Mesendoderm (in vitro differentiated cells): ENCODE measurements at regions not wholly inside any gene's neighbourhood (a gene's known extent, or its start where the extent isn't known, plus 50 kb on each side); places are given as distances from the start of the nearest gene placed in this dataset.

Source experiments
- DNase-seq: peaks from one replicate; pipeline ENCODE4 v3.0.0; 2013
- H2AK5ac ChIP-seq: 2 replicates; pipeline ENCODE4 v1.6.1; 2013; ENCODE audit warnings: low read length, inconsistent platforms
- H2BK120ac ChIP-seq: 2 replicates; pipeline ENCODE4 v1.6.1; 2013; ENCODE audit warnings: low read depth, mild to moderate bottlenecking, low read length, moderate library complexity, mixed read lengths
- H2BK15ac ChIP-seq: replicated peaks from 2 replicates; pipeline ENCODE4 v1.6.1; 2013; ENCODE audit warnings: low read depth, mild to moderate bottlenecking, moderate library complexity
- H2BK5ac ChIP-seq: 2 replicates; pipeline ENCODE4 v1.6.1; 2013; ENCODE audit warnings: low read length, inconsistent platforms
- H3K18ac ChIP-seq: 2 replicates; pipeline ENCODE4 v1.6.1; 2013; ENCODE audit warnings: mild to moderate bottlenecking, low read length, mixed read lengths
- H3K23ac ChIP-seq: one replicate; pipeline ENCODE4 v1.6.1; 2013; ENCODE audit warnings: low read length
- H3K27ac ChIP-seq: 2 replicates; pipeline ENCODE4 v1.5.1; 2013; ENCODE audit warnings: low read depth, mild to moderate bottlenecking, inconsistent platforms, low read length, moderate library complexity
- H3K27me3 ChIP-seq: 2 replicates; pipeline ENCODE4 v1.6.1; 2013; ENCODE audit warnings: low read length, control low read depth, mild to moderate bottlenecking, inconsistent platforms; ENCODE audit not compliant: insufficient read depth, poor library complexity
- H3K36me3 ChIP-seq: 2 replicates; pipeline ENCODE4 v1.6.1; 2013; ENCODE audit warnings: low read length, inconsistent platforms; ENCODE audit not compliant: control insufficient read depth, insufficient read depth
- H3K4ac ChIP-seq: one replicate; pipeline ENCODE4 v1.6.1; 2013; ENCODE audit warnings: low read depth, mild to moderate bottlenecking, low read length, moderate library complexity
- H3K4me1 ChIP-seq: 2 replicates; pipeline ENCODE4 v1.6.1; 2013; ENCODE audit warnings: low read depth, low read length, inconsistent platforms; ENCODE audit not compliant: control insufficient read depth
- H3K4me2 ChIP-seq: 2 replicates; pipeline ENCODE4 v1.6.1; 2013; ENCODE audit warnings: low read length
- H3K4me3 ChIP-seq: 2 replicates; pipeline ENCODE4 v1.5.1; 2013; ENCODE audit warnings: mild to moderate bottlenecking, low read length
- H3K56ac ChIP-seq: one replicate; pipeline ENCODE4 v1.6.1; 2013; ENCODE audit warnings: low read length
- H3K79me1 ChIP-seq: 2 replicates; pipeline ENCODE4 v1.6.1; 2013; ENCODE audit warnings: low read length, inconsistent platforms
- H3K79me2 ChIP-seq: 2 replicates; pipeline ENCODE4 v1.6.1; 2013; ENCODE audit warnings: mild to moderate bottlenecking, low read length; ENCODE audit not compliant: control insufficient read depth, insufficient read depth
- H3K9ac ChIP-seq: 2 replicates; pipeline ENCODE4 v1.6.1; 2013; ENCODE audit warnings: low read length, inconsistent platforms
- H4K5ac ChIP-seq: one replicate; pipeline ENCODE4 v1.6.1; 2013; ENCODE audit warnings: low read length
- H4K8ac ChIP-seq: one replicate; pipeline ENCODE4 v1.6.1; 2013; ENCODE audit warnings: low read depth, mild to moderate bottlenecking, control low read depth, low read length, moderate library complexity
- WGBS: extraction: QIAGEN DNeasy Blood & Tissue Kit; methylation state at CpG from one replicate; pipeline ENCODE4 v1.1.7; 2013; ENCODE audit warnings: low lambda C conversion rate, missing lambda C conversion rate; ENCODE audit not compliant: insufficient coverage; ENCODE audit errors: extremely low coverage; 5-methylcytosine and 5-hydroxymethylcytosine counted together

DNA sequence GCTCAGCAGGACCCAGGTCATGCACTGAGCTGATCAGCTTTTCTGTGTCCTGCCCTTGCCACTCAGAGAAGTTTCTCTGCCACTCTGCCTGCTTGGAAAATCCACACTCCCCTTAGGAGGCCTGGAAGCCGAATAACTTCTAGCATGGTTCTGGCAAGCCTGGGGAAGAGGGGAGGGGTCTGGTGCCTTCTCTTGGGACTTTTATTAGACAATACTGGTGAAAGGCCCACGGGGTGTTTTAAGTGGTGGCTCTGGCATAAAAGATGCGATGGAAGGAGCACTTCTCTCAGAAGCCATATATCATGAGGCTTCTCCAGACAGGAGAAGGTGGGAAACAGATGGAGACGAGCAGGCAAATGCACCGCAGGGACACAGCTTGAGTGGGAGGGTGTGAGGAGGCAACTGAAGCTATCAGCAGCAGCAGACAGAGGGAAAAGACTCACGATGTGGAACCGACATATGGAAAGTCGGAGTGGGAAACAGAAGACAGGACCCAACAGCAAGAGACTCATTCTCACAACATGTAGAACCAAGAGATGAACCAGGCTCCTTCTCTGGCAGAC is 141.8 kb upstream of the CTNNA2 start:
- Histone ChIP-seq H2BK120ac (no peak overlapping the region), H3K4me1 (no peaks in the 10 kb centered on the region), H3K18ac (peak overlapping the region; percentile 0), H3K23ac (no peak overlapping the region), H3K56ac (peak overlapping the region; percentile 22), H4K8ac (no peak overlapping the region), H3K4ac (no peak overlapping the region), H4K5ac (no peak overlapping the region), H3K4me2 (no peak overlapping the region), H2BK15ac (no peak overlapping the region), H3K79me1 (no peaks in the 10 kb centered on the region), H3K36me3 (no peaks in the 10 kb centered on the region), H3K9ac (no peak overlapping the region), H3K27me3 (no peaks in the 10 kb centered on the region), H3K27ac (no peak overlapping the region), H3K79me2 (no peaks in the 10 kb centered on the region), H2BK5ac (no peak overlapping the region), H2AK5ac (no peak overlapping the region), H3K4me3 (no peak overlapping the region)
- peak; percentile 34 for DNase-seq
- no CpG with 5 or more reads among the region's 8 CpGs for WGBS

DNA sequence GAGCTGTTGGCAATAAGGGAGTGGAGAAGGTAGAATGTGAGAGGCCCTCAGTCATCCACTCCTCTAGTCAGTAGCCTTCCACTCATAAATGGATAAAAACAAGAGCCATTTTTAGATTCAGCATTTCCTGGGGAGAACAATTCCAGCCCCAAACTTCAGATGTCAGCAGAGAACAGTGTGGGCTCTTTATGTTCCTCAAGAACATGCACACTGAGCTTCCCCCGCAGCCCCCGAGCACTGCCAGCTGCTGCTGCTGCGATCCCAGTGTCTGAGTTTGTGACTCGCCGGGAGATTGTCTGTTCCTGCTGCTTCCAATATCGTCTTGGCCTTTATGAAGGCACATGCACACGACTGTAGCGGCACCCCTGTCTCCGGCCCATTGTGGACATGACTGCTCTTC is 143.7 kb upstream of the CTNNA2 start:
- no peak overlapping the region for H2BK5ac ChIP-seq
- no peak overlapping the region for H2BK120ac ChIP-seq
- H3K56ac ChIP-seq: no peak overlapping the region
- no peak overlapping the region for H3K4me2 ChIP-seq
- H3K4me1 ChIP-seq: peaks cover 2% of the 10 kb centered on the region
- H3K79me2 ChIP-seq: no peaks in the 10 kb centered on the region
- no peak for DNase-seq
- no peak overlapping the region for H3K4me3 ChIP-seq
- H3K9ac ChIP-seq: no peak overlapping the region
- H3K23ac ChIP-seq: no peak overlapping the region
- no peak overlapping the region for H3K18ac ChIP-seq
- H3K36me3 ChIP-seq: no peaks in the 10 kb centered on the region
- no peak overlapping the region for H2AK5ac ChIP-seq
- no CpG with 5 or more reads among the region's 9 CpGs for WGBS
- H2BK15ac ChIP-seq: no peak overlapping the region
- H4K8ac ChIP-seq: no peak overlapping the region
- no peaks in the 10 kb centered on the region for H3K79me1 ChIP-seq
- no peak overlapping the region for H3K4ac ChIP-seq
- no peak overlapping the region for H4K5ac ChIP-seq
- H3K27ac ChIP-seq: no peak overlapping the region
- no peaks in the 10 kb centered on the region for H3K27me3 ChIP-seq

DNA sequence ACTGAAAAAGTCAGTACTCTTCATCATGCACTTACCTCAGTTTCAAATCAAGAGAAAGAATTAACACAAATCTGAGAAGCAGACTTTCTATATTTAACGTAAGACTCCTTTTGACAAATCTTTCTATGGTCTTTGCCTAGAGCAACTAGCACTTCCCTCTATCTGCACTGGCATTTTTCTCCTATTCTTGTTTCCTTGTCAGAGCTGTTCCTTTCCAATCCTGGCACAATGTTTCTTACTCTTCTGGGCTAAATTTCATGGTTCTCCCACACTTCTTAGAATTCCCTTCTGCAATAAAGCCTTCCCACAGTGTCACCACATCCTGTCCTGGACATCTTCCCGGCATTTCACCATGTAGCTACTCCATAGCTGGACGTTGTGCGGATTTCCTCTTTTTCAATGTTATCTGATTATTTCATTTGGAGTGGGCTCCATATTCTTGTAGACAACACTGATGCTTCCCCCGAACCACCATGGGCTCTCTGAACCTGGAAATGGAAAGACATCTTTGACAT is 144.7 kb upstream of the CTNNA2 start:
- Histone ChIP-seq H3K4me3 (no peak overlapping the region), H3K4me1 (peaks cover 2% of the 10 kb centered on the region), H3K4me2 (no peak overlapping the region), H4K5ac (no peak overlapping the region), H4K8ac (no peak overlapping the region), H3K27me3 (no peaks in the 10 kb centered on the region), H3K18ac (peak overlapping the region; percentile 51), H3K36me3 (no peaks in the 10 kb centered on the region), H2BK5ac (no peak overlapping the region), H3K4ac (no peak overlapping the region), H3K27ac (no peak overlapping the region), H2BK15ac (no peak overlapping the region), H3K56ac (no peak overlapping the region), H3K9ac (no peak overlapping the region), H2BK120ac (no peak overlapping the region), H2AK5ac (peak overlapping the region; percentile 18), H3K79me2 (no peaks in the 10 kb centered on the region), H3K79me1 (no peaks in the 10 kb centered on the region), H3K23ac (no peak overlapping the region)
- no peak for DNase-seq
- no CpG with 5 or more reads among the region's 5 CpGs for WGBS

DNA sequence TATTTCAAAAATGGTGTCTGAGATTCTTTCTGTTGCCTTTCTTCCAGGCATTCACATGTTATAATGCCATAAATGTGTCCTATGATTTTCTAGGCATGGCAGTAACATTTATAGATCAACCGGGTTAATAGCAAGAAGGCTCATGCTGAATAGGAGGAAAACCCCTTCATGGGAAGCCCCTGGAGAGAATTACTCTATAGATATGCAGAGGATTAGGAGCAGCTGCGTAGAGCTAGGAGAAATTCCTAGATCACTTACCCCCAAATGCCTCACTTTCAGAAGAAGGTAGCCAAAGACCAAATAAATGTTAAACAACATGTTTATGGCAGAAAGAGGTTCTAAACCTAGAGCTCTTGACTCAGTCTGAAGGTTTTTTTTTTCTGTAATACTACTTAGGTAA is 153.4 kb upstream of the CTNNA2 start:
- Histone ChIP-seq H3K18ac (peak overlapping the region; percentile 18), H4K8ac (no peak overlapping the region), H3K27ac (no peak overlapping the region), H4K5ac (no peak overlapping the region), H2BK120ac (no peak overlapping the region), H3K4ac (no peak overlapping the region), H3K4me2 (no peak overlapping the region), H3K9ac (no peak overlapping the region), H3K27me3 (no peaks in the 10 kb centered on the region), H3K79me2 (no peaks in the 10 kb centered on the region), H3K79me1 (no peaks in the 10 kb centered on the region), H2AK5ac (no peak overlapping the region), H2BK5ac (no peak overlapping the region), H3K4me3 (no peak overlapping the region), H2BK15ac (no peak overlapping the region), H3K23ac (no peak overlapping the region), H3K36me3 (no peaks in the 10 kb centered on the region), H3K56ac (no peak overlapping the region), H3K4me1 (no peaks in the 10 kb centered on the region)
- DNase-seq: peak; percentile 23
- no CpG with 5 or more reads among the region's 2 CpGs for WGBS

DNA sequence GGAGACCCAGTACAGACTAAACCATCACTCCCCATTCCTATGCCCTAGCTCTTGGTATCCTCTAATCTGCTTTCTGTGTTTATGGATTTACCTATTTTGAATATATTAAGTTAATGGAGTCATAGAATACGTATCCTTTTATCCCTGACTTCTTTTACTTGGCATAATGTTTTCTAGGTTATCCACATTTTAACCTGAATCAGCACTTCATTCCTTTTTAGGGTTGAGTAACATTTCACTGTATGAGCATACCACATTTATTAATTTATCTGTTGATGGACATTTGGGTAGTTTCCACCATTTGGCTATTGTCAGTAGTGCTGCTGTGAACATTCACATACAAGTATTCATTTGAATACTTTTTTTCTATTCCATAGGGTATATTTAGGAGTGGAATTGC is 157.3 kb upstream of the CTNNA2 start:
- WGBS: no CpG with 5 or more reads among the region's 1 CpG

DNA sequence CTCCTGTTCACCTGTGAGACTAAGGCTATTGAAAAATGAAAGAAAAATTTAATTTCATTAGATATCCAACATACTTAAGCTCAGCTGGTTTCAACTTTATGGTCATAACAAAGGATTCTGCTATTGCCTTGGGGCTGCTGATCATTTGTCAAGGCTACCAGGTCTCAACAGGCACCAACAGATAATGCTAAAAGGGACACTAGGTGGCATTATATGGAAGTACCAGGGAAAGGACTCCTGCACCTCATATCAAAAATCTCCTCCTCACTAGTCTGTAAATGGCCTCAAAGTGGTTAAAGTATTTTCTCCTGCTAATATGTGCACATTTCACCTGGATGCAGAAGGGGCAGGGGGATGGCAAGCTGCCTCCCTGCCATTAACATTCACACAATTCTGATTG is 167.9 kb upstream of the REG3A start:
- no peaks in the 10 kb centered on the region for H3K4me1 ChIP-seq
- no peaks in the 10 kb centered on the region for H3K36me3 ChIP-seq
- H3K9ac ChIP-seq: no peak overlapping the region
- no peak overlapping the region for H2BK15ac ChIP-seq
- H2AK5ac ChIP-seq: no peak overlapping the region
- H3K79me2 ChIP-seq: no peaks in the 10 kb centered on the region
- H3K4me2 ChIP-seq: no peak overlapping the region
- H3K27me3 ChIP-seq: no peaks in the 10 kb centered on the region
- H3K79me1 ChIP-seq: no peaks in the 10 kb centered on the region
- no peak overlapping the region for H4K5ac ChIP-seq
- H3K18ac ChIP-seq: no peak overlapping the region
- H3K23ac ChIP-seq: no peak overlapping the region
- no peak overlapping the region for H3K4me3 ChIP-seq
- DNase-seq: peak; percentile 43
- no peak overlapping the region for H2BK120ac ChIP-seq
- H2BK5ac ChIP-seq: no peak overlapping the region
- no peak overlapping the region for H3K27ac ChIP-seq
- H3K4ac ChIP-seq: no peak overlapping the region
- H4K8ac ChIP-seq: no peak overlapping the region
- H3K56ac ChIP-seq: no peak overlapping the region

More for the DNA sequence above, 157.3 kb upstream of the CTNNA2 start:
- DNase-seq: no peak
- Histone ChIP-seq H2BK5ac (no peak overlapping the region), H3K4me2 (no peak overlapping the region), H4K8ac (no peak overlapping the region), H2BK15ac (no peak overlapping the region), H3K27me3 (no peaks in the 10 kb centered on the region), H3K23ac (no peak overlapping the region), H3K4ac (no peak overlapping the region), H2BK120ac (no peak overlapping the region), H3K56ac (no peak overlapping the region), H3K18ac (no peak overlapping the region), H3K36me3 (no peaks in the 10 kb centered on the region), H3K27ac (no peak overlapping the region), H4K5ac (no peak overlapping the region), H3K4me1 (no peaks in the 10 kb centered on the region), H3K4me3 (no peak overlapping the region), H3K79me1 (no peaks in the 10 kb centered on the region), H2AK5ac (no peak overlapping the region), H3K79me2 (no peaks in the 10 kb centered on the region), H3K9ac (no peak overlapping the region)
